ENCODE measurements at regions not wholly inside any gene's neighbourhood (a gene's known extent, or its start where the extent isn't known, plus 50 kb on each side); places are given as distances from the start of the nearest gene placed in this dataset.
A peak's percentile ranks its signal among the peaks of the same experiment; 100 is the strongest.
"Not testable (repeated sequence)": the region's sequence is repeated elsewhere in the genome, so short reads cannot be mapped to it uniquely, and the experiment has no call there.

DNA sequence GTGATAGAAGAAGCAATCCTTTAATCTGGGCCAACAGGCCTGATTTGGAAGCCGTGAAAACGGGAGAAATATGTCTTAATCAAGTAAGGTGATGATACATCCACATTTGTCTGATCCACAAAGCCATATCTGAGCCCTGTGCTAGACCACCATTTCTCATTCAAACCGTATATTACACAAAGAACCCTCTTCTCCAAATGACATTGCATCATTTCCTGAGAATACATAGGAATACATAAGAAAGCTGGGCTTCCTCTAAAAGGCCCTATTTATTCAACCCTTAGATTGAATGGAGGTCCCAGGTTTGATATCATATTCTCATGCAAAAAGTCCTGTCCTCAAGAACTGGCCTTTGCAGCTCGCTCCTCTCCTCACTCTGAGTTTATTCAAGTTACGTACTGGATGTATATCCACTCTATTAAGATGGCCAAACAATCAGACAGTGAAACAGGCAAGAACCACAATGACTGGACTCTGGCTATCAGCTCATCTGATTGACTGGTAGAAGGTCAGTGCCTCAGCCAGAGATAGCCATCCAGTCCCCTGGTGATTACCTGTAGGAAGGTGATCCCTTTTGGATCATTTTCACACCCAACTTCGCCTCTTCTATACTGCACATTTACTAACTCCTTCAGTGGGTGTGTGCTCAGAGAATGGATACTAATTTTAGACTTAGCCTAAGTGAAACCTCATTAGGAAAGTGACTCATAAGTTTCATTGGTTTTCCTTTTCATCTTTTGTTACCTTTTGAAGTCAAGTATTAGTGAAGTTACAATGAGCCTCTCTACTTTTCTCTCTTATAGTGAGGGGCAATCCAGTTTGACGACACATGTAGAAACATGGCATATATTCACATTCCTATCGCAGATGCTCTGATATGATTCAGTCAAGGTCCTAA is 167.6 kb upstream of the WWC1 start:
- DNase-seq, result no peak

DNA sequence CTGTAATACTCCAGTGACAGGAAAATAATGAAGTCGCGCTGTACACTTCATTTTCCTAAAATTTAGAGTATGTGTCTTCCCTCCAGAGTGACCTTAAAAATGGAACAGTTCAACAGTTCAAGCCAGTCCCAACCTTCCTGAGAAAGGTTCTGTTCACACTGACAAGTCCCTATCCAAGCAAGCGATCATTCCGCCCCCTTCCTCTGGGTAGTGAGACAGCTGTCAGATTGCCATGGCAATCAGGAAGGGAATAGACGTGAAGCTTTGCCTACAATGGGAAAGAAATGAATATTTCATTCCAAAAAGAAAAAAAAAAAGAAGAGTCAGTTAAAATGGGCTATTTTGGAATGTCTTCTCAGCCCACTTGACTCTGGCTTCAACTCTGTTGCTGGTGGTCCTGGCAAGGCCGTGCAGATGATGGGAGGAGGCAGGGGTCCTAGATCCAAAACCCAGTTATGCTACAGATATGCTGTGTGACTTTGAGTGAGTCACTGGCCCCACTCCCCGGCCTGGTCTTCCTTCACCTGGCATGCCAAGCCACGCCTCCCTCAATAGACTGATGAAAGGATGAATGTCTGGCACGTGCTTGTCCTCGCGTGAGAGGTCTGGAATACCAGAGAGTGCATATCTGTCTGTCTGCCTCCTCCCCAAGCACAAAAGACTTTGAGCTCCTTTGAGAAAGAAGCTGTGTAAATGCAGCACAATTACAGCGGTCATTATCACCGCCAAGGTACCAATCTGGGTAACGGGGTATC is 165.8 kb upstream of the WWC1 start:
- DNase-seq, result no peak

DNA sequence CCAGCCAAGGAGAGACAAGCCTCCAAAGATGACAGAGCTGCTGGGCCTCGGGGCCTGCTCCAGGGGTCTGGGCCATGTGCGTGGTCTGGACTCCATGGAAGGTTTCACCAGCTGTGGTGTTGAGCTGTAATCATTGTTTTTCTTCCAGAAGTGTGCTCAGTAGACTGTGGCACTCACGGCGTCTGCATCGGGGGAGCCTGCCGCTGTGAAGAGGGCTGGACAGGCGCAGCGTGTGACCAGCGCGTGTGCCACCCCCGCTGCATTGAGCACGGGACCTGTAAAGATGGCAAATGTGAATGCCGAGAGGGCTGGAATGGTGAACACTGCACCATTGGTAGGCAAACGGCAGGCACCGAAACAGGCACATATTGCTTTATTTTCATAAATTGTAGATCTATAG is 164.8 kb upstream of the WWC1 start:
- no peak for DNase-seq

DNA sequence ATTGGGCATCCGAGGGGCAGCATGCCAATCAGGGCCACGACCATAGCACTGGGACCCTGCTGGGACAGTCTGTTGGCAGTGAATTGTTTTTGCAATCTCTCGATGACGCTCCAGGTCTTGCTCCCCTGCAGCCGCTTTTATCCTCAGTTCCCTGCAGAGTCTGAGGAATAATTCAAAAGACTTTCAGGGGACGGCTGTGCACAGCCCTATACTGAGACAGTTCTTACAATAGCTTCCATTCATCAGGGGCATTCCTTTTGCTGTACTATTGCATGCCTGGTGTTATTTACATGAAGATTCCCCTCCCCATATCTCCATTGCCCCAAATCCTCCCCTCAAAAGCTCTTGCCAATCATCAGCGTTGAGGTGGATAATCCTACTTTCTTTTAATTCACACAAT is 163.3 kb upstream of the WWC1 start:
- DNase-seq, result no peak

DNA sequence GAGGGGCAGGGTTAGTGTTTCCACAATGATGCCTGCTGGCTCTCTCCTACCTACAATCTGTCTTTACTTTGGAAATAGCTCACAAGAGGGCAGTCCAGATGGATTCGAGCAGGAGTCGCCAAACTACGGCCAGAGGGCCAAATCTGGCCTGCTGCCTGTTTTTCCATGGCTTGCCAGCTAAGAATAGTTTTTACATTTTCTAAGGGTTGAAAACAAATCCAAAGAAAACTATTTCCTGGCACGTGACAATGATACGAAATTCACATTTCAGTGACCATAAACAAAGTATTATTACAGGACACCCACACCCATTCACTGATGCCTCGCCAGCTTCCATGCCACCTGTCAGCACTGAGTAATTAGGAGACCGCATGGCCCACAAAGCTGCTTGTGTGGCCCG is 162.9 kb upstream of the WWC1 start:
- DNase-seq, result no peak

DNA sequence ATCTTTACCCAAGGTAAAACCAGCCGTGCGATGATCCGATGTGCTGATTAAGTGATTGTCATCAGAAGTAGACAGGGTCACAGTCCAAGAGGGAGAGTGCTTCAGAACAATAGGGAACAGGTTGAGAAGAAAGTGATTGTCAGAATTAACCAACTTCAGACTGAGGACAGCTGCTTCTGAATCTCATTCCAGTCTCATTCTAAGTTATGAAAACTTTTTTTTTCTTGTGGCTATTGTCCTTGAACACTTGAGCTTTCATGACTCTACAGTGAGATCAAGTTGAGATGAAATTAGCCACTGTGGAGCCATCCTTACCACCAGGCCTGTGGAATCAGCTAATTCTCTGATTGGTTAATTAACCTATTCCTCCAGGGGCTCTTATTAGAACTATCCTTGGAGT is 159.9 kb upstream of the WWC1 start:
- no peak for DNase-seq

DNA sequence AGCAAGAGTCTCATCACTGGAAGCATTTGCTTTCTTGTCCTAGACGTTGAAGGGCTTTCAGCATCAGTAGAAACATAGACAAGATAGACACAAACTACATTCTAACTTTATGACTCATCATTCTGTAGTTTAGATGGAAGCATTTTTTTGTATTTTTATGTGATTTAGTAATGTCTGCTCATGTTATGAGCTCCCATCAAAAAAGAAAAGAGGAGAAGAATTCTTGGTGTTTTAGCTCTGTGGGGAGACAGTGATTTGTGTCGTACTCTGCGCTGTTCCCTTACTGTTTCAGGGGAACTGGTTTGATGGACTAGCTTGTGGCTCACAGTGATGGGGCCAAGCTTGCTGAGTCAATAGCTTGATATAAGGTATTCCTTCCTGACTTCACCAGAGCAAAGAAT is 159.2 kb upstream of the WWC1 start:
- no peak for DNase-seq

DNA sequence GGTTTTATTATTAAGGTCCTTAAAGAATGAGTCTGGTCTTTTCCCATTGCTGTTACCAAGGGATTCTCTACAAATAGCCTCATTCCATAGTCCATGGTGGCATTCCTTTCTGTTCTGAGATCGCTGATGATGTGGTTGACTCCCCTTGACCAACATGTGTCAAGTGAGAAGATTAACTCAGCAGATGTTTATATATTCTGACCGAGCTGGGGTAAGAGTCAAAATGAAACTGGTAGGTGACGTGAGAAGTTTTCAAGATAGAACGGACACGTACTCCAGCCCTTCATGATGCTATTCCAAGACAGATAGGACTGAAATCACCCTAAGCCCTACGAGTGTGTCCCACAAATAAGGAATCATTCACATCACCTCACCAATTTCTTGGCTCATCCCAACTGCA is 155.5 kb upstream of the WWC1 start:
- no peak for DNase-seq

DNA sequence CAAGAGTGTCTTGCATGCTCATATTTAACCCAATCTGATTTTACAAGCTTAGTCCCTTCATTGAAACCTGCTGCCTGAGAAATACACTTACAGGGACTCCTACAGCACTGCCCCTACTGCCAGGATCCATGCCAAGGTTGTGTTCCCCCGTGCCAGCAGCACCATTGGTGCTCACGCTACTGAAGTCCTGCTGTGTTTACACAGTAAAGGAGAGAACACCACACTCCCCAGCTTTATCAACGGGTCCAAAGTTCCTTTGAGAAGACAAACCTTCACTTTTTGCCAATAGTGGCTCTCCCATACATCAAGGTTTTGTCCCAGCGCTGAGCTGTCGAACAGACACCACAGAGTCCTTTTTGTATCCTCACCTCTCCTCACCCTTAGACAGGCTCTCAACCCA is 155.1 kb upstream of the WWC1 start:
- no peak for DNase-seq

DNA sequence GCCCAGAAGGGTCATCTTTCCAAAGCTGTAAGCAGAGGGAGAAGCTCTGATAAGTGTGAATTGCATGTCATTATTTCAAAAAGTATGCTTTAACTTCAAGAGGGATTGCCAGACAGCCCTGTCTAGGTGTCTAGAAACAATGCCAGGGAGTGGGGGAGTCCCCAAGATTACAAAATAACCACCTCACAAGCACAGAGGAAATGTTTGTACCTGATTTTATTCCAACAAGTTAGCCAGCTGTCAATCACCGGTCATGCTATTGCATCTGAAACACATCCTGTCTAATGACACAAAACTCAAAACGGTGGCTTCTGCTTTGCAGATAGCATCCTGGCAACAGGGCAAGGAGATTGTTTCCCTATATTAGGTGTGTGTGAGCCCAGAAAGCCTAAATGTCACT is 154.2 kb upstream of the WWC1 start:
- no peak for DNase-seq

DNA sequence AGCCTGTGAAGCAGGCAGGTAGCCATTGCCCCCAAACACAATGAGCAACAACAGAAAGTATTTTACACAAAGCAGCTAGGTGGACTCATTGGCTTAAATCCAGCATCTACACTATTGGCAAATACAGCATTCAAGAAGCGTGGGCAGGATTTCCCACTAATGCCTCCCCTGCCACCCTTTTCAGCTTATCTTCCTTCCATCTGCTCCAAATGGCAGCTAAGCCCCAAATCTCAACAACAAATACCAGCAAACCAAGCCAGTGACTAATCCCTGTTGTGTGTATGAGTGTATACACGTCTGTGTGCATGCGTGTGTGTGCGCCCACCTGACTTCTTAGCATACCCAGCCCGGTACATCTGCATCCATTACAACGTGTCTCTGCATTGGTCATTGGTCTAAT is 151.2 kb upstream of the WWC1 start:
- DNase-seq, result no peak

DNA sequence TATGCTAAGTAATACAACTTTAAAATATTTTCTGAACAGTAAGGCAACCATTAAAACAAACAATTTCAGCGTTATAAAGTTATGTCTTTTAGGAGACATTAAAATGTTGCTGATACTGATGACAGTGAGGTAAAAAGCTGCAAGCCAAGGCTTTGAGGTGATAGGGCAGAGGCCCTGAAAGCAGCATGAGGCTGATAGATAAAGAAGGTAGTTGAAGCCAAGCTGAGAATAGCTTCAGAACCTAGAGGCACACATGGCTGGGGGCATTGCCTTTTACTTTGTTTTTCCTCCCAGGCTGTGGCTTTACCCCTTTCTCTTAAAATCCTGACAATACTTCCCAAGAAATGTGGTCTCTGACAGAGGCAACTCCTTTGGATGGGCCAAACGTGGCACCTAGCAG is 149.0 kb upstream of the WWC1 start:
- no peak for DNase-seq

DNA sequence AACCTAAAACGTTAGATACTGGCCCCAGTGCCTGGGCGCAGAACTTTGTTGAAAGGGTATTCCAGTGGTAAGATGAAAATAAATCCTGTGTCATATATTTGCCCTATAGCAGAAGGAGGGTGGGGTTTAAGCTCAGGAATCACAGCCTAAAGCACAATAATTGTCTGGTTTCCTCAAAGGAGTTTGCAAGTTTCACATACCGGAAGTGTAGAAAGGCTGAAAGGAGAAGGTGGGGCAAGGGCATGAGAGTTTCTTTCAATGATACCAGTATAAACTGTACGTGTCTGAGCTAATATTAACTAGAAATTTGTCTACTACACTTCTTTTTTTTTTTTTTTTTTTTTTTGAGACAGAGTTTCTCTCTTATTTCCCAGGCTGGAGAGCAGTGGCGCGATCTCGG is 147.9 kb upstream of the WWC1 start:
- not testable (repeated sequence) for DNase-seq

DNA sequence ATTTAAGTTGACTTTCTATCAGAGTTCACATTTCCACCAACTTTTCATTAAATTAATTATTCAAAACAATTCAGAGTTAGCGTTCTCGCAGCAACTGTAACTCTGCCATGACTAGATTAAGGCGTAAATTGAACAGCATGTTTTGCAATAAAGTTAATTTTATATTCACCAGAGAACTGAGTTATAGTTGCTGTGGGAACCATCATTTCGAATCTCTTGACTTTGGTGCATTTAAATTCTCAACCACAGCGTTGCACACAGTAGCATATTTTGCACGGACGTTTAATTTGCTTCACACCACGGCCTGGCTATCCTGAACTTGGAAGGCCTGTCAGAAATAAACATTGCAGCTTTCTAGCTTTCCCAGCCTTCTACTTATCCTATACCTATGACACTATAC is 144.3 kb upstream of the WWC1 start:
- DNase-seq, result peak; percentile 30

DNA sequence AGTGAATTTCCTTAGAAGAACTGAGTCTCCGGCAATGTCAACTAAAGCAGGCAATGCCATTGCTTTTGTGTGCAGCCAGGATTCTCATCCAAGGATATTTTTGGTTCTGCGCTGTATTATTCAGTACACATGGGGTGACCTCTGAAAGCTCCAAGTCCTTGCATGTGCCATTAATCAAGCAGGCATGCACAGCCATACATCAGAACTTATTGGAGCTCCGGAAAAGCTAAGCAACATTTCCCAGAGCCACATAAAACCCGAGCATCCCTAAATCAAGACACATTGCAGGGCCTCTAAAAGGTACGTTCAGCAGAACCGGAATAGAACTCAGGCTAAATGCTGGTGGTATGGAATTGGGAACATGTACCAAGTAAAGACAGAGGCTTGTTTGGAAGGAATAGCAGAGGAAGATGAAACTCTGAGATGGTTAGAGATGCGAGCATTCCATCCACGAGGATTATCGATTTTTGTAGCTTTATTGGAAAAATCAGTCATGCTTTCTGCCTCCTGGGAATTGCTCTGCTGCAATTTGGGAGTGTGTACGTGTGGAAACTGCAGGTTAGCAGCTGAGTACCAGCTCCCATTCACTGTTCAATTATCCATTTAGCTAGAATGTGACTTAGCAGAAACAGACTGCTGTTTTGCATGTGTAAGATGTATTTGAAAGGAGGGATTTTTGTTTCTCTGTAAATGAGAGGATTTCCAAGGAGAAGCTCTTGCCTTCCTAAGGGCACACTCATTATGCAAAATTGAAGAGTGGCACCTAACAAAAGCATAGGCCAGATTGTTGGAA is 143.7 kb upstream of the WWC1 start:
- peak; percentile 86 for DNase-seq

DNA sequence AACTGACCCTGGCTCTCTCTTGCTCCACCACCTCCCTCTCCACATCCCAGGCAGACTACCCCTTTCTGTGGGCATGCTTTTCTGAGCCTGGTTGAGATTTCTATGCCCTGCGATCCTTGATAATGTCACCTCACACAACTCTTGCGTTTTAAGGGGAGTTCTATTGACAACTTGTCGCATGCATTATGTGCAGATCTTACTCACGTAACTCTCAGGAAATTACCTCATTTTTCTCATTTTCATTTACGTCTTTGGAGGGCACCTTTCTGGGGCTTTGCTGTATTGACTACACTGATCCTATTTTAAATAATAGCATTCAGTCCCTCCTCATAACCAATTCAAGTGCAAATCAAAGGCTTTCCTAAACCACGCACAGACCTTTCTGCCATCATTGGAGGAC is 140.4 kb upstream of the WWC1 start:
- DNase-seq, result no peak

DNA sequence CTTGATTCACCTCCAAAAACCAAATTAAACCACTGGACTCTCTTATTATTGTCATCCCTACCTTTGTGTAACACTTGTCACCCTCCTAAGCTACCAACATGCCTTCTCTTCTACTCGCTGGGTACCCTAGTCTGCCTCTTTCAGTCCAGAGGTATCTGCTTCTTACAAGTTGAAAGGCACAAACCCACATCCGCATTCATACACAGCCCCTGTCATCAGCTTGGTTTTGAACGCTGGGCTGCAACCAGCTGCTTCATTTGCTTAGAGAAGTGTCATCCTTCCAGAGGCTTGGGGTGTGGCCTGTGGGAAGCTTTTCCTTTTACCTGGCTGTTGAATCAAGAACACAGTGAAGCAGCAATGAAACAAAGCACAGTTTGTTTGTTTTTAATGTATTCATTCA is 138.8 kb upstream of the WWC1 start:
- DNase-seq, result no peak

DNA sequence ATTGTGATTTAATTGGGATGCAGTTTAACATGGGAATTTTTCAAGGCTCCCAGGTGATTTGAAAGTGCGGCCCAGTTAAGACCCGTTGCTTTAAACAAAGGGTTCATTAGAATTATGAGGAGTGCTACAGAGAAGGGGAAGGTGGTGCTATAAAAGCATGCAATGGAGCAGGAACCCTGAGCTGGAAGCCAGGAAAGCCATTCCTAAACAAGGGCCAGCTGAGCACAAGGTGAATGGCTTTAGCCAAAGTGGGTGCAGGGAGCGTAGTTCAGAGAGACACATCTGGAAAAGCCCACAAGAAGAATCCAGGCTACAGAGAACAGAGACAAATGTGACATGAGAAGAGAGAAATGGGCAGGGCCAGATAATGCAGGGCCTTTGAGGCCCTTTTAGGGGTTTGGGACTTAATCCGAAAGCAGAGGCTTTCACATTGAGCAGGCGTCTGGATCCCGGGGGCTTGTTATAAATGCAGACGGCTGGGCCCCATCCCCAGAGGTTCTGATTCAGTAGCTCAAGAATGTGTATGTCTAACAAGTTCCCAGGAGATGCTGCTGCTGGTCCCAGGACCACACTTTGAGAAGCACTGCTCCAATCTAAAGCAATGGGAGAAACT is 138.1 kb upstream of the WWC1 start:
- DNase-seq, result no peak

DNA sequence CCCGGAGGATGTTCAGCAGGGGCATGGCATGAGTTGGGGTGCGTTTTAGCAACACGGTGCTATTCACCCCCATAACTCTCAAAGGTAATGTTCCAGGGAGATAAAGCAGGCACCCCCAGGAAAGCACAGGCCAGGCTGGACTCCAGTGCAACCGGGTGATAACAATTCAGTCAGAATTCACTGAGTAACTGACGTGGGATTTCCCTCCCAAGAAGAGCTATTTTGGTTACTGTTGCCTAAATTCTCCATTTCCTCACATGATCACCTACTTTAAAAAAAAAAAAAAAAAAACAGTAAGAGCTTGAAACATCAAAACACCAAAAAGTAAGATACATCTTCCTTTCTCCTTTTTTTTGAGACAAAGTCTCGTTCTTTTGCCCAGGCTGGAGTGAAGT is 137.6 kb upstream of the WWC1 start:
- DNase-seq, result no peak

DNA sequence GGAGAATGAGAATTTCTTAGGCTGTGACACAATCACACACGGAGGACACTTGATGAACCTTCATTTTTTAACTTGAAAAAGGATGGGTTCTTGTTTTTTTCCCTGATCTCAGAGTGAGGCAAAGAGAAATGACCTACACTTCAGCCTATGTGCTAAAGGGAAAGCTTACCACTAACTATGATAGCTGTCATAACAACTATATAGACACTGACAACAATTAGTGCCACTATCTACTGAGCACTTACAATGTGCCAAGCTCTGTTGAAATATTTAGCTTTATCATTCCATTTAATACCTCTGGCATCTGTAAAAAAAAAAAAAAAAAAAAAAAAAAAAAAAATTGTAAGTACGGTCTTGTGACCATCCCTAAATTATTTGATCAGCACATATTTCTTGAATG is 135.9 kb upstream of the WWC1 start:
- DNase-seq, result no peak

DNA sequence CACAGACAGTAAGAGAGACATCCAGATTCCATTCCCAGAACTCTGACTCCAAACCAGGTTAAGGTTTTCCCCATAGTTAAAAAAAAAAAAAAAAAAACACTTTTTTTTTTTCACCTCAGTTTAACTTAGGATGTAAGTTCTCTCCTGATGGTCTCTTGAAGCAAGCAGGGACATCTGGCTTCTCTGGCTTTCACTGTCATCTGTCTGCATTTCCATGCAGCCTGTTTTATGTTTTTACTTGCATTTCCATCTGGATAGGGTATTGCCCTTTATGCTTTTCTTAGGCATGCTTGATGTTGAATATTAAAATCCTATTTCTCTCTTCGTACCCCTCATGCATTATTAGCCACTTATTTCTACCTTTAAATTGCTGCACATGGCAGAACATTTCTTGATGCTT is 135.3 kb upstream of the WWC1 start:
- DNase-seq, result peak; percentile 8

DNA sequence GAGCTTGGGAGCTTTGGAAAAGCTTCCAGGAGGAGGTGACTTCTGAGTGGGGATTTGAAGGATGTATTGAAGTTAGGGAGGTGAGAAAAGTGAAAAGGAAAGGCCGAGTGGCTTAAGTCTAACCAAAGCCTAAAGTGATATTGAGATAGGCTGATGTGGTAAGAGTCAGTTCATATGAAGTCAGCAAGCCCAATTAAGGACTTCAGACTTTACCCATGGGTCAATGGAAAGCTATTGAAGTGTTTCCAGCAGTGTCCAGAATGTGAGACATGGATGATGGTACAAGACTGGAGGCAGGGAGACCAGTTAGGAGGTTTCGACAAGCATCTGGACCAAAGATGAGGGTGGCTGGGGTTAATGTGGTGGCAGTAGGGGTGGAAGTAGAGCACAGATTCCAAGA is 134.3 kb upstream of the WWC1 start:
- no peak for DNase-seq

DNA sequence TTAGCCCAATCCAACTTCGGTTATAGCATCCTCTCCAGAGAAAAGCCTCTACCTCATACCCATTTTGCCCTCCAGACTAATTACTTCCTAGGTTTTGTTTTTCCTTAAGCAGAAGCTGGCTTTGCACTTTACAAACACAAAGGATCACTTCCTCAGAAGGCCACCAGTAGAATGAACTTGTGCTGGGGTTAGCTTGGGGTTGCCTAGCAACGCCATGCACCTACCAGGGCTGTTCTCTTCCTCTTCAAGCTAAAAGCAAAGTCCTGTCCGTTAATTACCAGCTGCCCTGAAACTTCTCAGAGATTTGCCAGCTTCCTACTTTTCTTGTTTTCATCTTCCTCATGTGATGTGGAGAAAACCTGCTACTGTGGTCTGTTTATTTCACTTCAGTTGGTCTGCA is 132.0 kb upstream of the WWC1 start:
- DNase-seq, result no peak
